HepG2 (cell line): ENCODE measurements at regions not wholly inside any gene's neighbourhood (a gene's known extent, or its start where the extent isn't known, plus 50 kb on each side); places are given as distances from the start of the nearest gene placed in this dataset.

Experiments
- TCF12 ChIP-seq, 2 experiments: fragments of 450-650 bp in 1 of 2; sonication (generic) in 1 of 2; formaldehyde crosslinking in 1 of 2; IDR thresholded peaks; 2 replicates each; pipeline versions ENCODE4 v1.6.1 to v1.8.0; 2017 to 2022; ENCODE audit warnings: antibody characterized with exemption in 1 of 2, mild to moderate bottlenecking in 1 of 2, missing genetic modification reagents in 1 of 2, moderate library complexity in 1 of 2
- TF ChIP-seq, protein P1 (sequence below): sonication (generic); formaldehyde crosslinking; IDR thresholded peaks from 2 replicates; pipeline ENCODE4 v1.4.0; 2020; ENCODE audit warnings: missing genetic modification reagents

- TF ChIP-seq, protein P1, sequence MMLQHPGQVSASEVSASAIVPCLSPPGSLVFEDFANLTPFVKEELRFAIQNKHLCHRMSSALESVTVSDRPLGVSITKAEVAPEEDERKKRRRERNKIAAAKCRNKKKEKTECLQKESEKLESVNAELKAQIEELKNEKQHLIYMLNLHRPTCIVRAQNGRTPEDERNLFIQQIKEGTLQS = no peak
- TF ChIP-seq TCF12 (IDR thresholded peaks at IDR 0.05) (no peak), TCF12 (CRISPR knock-in tag; IDR thresholded peaks at IDR 0.05) (no peak)
These were observed 937.9 kb downstream of the EFNB2 start for GRCh38 chr13:105597573-105597972.
